AG20443 (cell line): ENCODE measurements at regions not wholly inside any gene's neighbourhood (a gene's known extent, or its start where the extent isn't known, plus 50 kb on each side); places are given as distances from the start of the nearest gene placed in this dataset.

Experiments
- DNase-seq: peaks from one replicate; pipeline ENCODE4 v3.0.0; 2012; ENCODE audit warnings: low spot score, mixed read lengths

DNA sequence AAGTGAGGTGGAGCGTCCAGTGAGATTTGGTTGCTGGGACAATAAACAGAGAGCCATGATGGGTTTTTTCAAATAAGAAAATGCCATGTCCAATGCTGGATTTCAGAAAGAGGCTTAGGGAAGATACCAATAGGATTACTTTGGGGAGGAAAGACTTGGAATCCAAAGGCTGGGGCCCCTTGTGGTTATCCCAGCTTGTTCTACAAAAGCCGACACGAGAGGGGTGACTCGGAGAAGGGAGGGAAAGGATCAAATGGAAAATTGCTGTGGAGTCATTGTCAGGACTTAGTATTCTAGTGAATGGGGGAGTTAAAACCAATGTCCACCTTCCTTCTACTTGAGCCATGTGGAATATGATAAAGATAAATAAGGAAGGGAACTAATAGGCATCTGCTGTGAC is 305.5 kb downstream of the SOX9 start:
- no peak for DNase-seq

DNA sequence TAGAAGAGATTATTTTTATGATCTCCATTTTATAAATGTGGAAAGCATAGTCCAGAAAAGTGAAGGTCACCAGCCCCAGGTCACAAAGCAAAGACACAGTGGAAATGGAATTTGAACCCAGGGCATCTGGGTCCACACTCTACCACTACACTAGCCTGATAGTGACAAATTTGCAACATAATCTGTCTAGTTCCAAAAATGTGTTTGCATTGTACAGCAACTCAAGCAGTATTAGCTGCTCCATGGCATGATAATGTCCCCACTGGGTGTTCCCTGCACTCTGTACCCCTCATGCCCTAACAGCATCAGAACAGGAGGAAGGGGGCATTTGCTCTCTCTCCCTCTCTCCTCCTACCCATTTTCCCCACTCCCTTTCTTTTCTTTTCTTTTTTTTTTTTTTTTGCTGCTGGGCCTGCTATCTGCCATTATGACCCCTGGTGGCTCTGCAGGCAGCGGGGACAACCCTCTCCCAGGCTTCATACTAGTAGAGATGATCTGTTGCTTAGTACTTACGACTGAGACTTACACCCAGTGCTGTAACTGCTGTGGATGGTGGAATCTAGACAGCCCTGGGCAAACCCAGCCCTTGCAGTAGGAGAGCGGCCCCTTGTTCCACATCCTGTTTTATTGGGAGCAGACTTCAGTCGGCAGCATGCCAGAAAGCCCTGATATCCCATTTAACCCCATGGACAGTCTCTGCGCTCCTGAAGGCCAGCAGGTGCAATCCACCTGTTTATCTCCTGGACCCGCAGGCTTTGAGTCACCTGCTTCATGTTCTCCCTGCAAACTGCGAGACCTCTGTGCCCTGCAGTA is 306.3 kb downstream of the SOX9 start:
- no peak for DNase-seq

GRCh38 chr17:72427761-72428109 is 306.9 kb downstream of the SOX9 start:
- DNase-seq: no peak

- no peak for DNase-seq
Observed at GRCh38 chr17:72429066-72429638, 308.3 kb downstream of the SOX9 start.

GRCh38 chr17:72430611-72431432 is 310.0 kb downstream of the SOX9 start:
- no peak for DNase-seq

- peak; percentile 42 for DNase-seq
Observed at GRCh38 chr17:72432143-72432621, 311.4 kb downstream of the SOX9 start.

- DNase-seq: no peak
Observed at GRCh38 chr17:72432881-72433280, 312.1 kb downstream of the SOX9 start.

GRCh38 chr17:72433797-72434196 is 313.0 kb downstream of the SOX9 start:
- no peak for DNase-seq

DNA sequence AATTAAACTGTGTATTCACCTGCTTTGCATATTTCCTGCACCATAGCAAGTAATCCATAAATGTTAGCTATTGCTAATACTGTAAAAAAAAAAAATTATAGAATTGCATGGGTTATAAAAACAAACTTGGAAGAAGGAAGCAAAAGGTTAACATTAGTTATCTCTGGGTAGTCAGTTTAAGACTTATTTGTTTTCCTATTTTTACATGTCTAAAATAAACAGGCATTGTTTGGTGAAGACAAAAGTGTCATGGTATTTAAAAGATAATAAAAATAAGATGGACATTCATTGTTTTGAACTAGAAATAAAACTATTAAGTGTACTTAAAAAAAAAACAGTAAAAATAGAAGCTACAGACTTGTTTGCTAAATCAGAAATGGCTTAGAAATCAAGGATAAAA is 313.8 kb downstream of the SOX9 start:
- no peak for DNase-seq

GRCh38 chr17:72434991-72435618 is 314.3 kb downstream of the SOX9 start:
- DNase-seq: no peak

DNA sequence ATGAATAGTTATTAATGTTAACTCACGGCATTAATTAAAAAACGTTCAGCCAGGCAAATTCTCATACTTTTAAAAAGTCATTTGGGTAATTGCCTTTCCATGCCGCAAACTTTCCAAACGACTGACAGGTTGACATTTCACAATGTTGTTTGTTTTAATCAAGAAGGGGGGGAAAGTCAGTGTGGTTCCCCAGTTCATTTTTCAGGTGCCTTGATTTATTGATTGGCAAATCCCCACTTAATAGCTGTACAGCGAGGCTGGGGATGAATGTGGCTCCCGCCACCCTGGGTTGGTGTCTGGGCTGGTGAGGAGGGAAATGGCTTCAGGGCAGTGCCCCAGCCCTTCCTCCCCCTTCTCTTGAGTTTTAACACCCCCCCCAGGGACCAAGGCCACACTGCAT is 318.0 kb downstream of the SOX9 start:
- DNase-seq: no peak

- DNase-seq: no peak
Observed at GRCh38 chr17:72439893-72440502, 319.2 kb downstream of the SOX9 start.

GRCh38 chr17:72440961-72441360 is 320.1 kb downstream of the SOX9 start:
- no peak for DNase-seq

GRCh38 chr17:72441909-72442308 is 321.1 kb downstream of the SOX9 start:
- no peak for DNase-seq

- no peak for DNase-seq
Observed at GRCh38 chr17:72444517-72445054, 323.8 kb downstream of the SOX9 start.

DNA sequence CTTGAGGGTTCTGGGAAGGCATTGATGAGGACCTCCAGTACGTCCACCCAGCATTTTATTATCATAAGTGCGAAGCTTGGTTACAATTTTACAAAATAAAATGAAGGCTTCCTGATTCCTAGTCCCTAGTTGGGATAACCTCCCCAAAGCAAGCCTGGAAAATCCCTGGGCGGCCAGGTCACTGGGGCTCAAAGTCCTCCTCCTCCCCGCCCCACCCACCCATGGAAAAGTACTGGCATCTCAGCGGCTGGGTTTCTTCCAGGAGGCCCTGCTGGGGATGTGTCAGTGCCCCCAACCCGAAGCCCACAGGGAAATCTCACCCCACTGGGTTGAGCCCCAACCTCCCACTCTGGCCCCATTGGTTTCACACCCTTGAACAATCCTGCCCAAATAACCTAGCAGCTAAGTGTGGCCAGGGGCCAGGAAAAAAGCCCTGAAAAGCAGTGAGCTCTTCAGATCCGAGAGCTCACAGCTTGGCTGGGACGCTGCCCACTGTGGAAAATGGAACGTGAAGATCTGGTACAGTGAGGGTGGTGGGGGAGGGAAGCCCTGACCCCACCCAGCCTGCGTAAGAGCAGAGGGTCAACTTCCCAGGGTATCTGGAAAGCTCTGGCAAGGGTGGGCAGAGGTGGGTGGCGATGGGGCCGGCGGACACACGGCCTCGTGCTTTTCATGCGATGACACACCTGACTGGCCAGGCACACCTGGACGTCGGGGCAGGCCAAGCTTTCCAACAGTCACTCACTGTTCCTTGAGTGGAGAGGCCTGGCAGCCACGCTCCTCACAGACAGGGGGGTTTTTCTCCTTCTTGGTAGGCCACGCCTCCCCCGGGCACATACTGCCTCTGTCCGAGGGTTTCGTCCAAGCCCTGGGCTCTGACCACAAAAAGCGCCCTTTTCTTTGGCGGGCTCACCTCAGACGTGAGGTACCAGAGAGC is 324.5 kb downstream of the SOX9 start:
- DNase-seq: no peak

GRCh38 chr17:72446118-72446517 is 325.3 kb downstream of the SOX9 start:
- no peak for DNase-seq

DNA sequence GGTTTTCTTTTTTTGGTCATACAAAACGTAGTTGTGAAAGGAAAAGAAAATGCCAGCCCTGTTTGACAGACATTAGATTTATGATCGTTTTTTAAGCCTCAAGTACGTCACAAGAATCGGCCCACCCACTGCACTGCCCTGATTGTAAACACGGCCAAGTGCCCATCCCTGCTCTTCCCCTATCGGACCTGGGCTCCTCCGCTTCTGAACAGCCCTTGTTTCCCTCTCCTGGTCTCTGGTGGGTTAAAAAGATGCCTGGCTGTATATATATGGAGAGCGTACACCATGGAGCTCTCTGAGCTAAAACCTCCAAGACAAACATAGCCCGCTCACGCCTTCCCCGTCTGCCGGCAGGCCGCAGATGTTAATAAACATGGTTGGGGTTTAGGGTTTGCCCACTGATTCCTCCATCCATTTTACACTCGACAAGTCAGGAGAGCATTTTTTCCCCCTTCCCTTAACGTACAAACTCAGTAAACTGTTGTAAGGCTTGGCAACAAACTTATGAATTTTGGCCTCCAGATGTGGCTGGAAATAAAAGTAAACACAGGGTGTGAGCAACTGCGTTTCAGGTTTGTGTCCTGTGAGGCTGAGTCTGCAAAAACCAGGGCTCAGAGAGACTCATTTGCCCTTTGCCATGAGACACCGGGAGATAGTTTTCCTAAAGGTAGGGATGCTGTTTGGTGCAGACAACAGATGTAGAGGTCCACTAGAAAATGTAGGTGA is 325.9 kb downstream of the SOX9 start:
- DNase-seq: no peak

DNA sequence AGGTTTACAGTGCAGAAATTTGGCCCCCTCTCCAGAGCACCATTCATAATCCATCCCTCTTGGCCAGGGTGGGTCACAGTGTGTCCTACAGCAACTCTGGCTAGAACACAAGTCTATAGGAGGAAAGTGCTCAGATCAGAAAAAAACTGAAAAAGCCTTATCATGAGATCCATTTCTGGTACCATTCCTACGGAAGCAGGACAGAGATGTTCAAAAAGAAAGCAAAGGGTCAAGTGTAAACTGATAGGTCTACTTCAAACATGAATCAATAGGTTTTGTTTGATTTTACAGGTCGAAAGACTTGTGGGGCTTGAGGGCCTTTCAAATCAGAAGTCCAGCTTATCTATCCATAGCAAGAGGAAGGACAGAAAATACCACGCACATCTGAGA is 326.4 kb downstream of the SOX9 start:
- DNase-seq: no peak

DNA sequence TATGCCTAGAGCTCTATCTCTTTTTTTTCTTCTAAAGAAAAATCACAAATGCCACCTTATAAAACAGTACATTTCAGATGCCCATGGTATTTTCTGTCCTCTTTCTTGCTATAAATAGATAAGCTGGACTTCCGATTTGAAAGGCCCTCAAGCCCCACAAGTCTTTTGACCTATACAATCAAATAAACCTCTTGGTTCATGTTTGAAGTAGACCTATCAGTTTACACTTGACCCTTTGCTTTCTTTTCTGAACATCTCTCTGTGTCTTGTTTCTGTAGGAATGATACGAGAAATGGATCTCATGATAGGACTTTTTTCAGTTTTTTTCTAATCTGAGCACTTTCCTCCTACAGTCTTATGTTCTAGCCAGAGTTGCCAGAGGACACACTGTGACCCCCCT is 327.2 kb downstream of the SOX9 start:
- DNase-seq: no peak
